ENCODE measurements at regions not wholly inside any gene's neighbourhood (a gene's known extent, or its start where the extent isn't known, plus 50 kb on each side); places are given as distances from the start of the nearest gene placed in this dataset.

DNA sequence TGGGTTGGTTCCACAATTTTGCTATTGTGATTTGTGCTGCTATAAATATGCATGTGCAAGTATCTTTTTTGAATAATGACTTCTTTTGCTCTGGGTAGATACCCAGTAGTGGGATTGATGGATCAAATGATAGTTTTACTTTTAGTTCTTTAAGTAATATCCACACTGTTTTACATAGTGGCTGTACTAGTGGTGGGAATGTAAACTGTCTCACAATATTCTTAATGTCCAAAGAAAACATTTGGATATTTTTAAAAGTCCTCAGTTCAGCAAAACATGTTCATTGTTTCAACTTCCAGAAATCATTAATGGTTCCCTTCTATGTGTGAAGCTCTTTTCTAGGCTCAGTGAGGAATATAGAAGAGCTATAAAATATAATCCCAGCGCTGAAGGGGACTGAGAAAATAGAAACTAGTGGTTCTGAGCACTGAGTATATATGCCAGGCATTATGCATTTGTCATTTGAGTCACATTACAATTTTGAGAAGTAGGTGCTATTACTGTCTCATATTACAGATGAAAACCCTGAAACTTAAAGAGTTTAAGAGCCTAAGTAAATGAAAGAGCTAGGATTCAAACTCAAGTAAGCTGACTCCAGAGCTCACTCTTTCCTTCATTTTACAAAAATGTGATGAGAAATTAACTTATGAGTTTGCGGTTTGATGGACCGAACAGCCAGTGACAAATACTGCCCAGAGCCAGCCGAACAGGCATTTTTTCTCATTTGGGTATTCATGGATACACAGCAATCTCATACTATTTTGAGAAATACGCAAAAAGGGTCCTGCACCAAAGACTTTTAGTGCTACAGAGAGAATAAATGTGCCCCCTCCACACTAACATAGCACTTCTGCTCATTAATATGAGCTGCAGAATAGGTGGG lies 250.1 kb downstream of the TBX18 start:
- TF ChIP-seq CHD2 (IDR thresholded peaks at IDR 0.05; ENCODE audit: low read length): no peak
- TF ChIP-seq, protein P1, sequence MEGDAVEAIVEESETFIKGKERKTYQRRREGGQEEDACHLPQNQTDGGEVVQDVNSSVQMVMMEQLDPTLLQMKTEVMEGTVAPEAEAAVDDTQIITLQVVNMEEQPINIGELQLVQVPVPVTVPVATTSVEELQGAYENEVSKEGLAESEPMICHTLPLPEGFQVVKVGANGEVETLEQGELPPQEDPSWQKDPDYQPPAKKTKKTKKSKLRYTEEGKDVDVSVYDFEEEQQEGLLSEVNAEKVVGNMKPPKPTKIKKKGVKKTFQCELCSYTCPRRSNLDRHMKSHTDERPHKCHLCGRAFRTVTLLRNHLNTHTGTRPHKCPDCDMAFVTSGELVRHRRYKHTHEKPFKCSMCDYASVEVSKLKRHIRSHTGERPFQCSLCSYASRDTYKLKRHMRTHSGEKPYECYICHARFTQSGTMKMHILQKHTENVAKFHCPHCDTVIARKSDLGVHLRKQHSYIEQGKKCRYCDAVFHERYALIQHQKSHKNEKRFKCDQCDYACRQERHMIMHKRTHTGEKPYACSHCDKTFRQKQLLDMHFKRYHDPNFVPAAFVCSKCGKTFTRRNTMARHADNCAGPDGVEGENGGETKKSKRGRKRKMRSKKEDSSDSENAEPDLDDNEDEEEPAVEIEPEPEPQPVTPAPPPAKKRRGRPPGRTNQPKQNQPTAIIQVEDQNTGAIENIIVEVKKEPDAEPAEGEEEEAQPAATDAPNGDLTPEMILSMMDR (IDR thresholded peaks at IDR 0.05; ENCODE audit: control extremely low read depth in 1 of 3, insufficient read depth in 1 of 3, low read depth in 1 of 3, low read length in 3 of 3): no peak
- no peak for TF ChIP-seq FOSL1 (IDR thresholded peaks at IDR 0.05; ENCODE audit: insufficient read depth, low read depth, low read length)
- TF ChIP-seq SP1 (IDR thresholded peaks at IDR 0.05; ENCODE audit: low read depth, low read length): no peak

All from H1 (cell line).